ENCODE measurements at regions not wholly inside any gene's neighbourhood (a gene's known extent, or its start where the extent isn't known, plus 50 kb on each side); places are given as distances from the start of the nearest gene placed in this dataset.

DNA sequence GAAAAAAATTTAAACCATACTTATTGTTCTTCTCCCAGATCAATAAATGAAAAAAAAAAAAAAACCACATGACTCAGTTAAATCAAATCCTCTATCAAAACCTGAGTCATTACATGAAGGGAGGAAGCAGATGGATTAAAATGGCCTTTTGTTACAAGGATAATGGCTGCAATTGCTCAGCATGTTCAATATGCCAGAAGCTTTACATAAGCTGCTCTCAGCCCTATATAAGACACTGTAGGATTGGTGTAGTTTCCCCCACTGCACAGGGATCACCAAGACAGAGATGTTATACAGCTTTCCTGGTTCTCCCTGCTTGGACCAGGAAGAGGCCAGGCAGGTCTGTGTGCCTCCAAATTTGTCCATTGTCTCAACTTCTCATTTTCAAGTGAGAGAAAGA lies 101.6 kb upstream of the MAP1B start:
- TF ChIP-seq GATA2 (IDR thresholded peaks at IDR 0.05; ENCODE audit: low read depth, low read length) = no peak
- no peak for TF ChIP-seq GATA3 (IDR thresholded peaks at IDR 0.05; ENCODE audit: low read depth, low read length)

Measured in SH-SY5Y (cell line).